ENCODE measurements at regions not wholly inside any gene's neighbourhood (a gene's known extent, or its start where the extent isn't known, plus 50 kb on each side); places are given as distances from the start of the nearest gene placed in this dataset.

DNA sequence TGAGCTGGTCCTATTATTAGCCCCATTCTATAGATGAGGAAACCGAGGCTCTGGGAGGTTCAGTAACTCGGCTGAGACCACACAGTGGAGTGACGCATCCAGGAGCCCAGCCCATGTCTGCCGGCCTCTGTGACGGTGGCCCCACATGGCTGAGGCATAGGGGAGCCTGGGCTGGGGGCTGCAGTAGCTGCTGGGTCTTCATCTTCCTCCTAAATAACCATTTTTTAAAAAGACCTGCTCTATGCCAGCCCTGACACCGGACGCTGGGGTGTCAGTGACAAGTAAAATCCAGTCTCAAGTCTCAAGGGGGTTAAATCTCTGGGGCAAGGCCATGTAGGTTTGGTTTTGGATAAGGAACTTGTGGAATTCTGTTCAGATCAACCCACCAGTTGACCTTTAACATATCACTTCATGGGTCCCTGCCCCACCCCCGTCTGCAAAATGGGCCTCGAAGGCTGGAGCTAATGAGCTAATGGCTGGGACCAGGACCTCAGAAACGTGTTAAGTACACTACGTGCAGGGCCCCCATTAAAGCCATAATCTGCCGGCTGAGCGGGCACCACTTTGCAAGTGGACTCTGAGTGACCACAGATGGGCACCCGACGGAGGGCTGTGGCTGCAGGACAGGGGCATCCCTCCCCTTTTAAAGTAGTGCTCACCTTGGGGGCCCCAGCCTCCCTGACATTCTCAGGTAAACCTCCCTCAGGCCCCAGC, 136.5 kb upstream of the UNC5B start:
- Histone ChIP-seq H3K9ac (ENCODE audit: low read depth, low read length) (no peak overlapping the region), H3K27me3 (ENCODE audit: control insufficient read depth, insufficient read depth, low read length) (peaks cover 76% of the 10 kb centered on the region), H3K9me3 (replicated peaks; ENCODE audit: low read length) (no peaks in the 10 kb centered on the region), H3K4me3 (ENCODE audit: low read length) (no peak overlapping the region), H3K36me3 (ENCODE audit: insufficient read depth, low read length) (no peaks in the 10 kb centered on the region), H3K4me2 (ENCODE audit: low read length) (no peak overlapping the region), H3K4me1 (ENCODE audit: control insufficient read depth, insufficient read depth, low read length) (no peaks in the 10 kb centered on the region)

GRCh38 chr10:71076473-71077142, 135.8 kb upstream of the UNC5B start:
- H3K4me3 ChIP-seq (ENCODE audit: low read length), result no peak overlapping the region
- H3K9ac ChIP-seq (ENCODE audit: low read depth, low read length), result no peak overlapping the region
- no peaks in the 10 kb centered on the region for H3K4me1 ChIP-seq (ENCODE audit: control insufficient read depth, insufficient read depth, low read length)
- H3K9me3 ChIP-seq (replicated peaks; ENCODE audit: low read length), result no peaks in the 10 kb centered on the region
- peaks cover 70% of the 10 kb centered on the region for H3K27me3 ChIP-seq (ENCODE audit: control insufficient read depth, insufficient read depth, low read length)
- no peaks in the 10 kb centered on the region for H3K36me3 ChIP-seq (ENCODE audit: insufficient read depth, low read length)
- no peak overlapping the region for H3K4me2 ChIP-seq (ENCODE audit: low read length)

- Histone ChIP-seq H3K9ac (ENCODE audit: low read depth, low read length) (no peak overlapping the region), H3K9me3 (replicated peaks; ENCODE audit: low read length) (no peaks in the 10 kb centered on the region)
Observed at GRCh38 chr10:71077143-71077581, 135.2 kb upstream of the UNC5B start.

DNA sequence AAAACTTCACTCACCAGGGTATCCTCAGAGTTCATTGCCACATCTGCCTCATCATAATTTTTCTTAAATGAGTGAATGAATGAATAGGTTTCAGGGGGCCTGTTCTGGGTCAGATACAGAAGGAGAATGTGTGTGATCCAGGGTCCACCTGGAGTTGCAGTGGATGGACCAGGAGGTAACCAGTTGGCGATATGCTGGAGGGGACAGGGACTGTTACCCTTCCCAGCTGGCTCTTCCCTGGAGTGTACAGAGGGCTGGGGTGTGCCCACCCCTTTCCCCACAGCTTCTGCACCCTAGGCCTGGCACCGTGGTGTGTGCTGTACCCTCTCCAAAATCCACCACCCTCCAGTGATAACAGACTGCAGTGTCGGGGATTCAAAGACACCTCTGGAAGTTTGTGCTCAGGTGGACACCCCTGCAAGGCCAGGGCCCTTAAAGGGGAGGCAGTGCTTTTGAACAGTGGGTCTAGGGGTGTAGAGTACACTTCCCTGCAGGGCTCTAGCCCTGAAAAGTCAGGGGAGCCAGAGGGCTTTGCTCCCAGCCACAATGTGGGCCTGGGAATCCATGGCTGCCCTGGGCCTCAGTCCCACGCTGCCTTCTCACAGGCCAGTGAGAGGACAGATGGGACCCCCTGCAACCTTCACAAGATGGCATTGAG, 134.4 kb upstream of the UNC5B start:
- Histone ChIP-seq H3K27me3 (ENCODE audit: control insufficient read depth, insufficient read depth, low read length) (peaks cover 73% of the 10 kb centered on the region), H3K4me3 (ENCODE audit: low read length) (no peak overlapping the region)

More at GRCh38 chr10:71077143-71077581, 135.2 kb upstream of the UNC5B start:
- H3K4me2 ChIP-seq (ENCODE audit: low read length), result no peak overlapping the region
- no peak overlapping the region for H3K4me3 ChIP-seq (ENCODE audit: low read length)
- H3K4me1 ChIP-seq (ENCODE audit: control insufficient read depth, insufficient read depth, low read length), result no peaks in the 10 kb centered on the region
- H3K36me3 ChIP-seq (ENCODE audit: insufficient read depth, low read length), result no peaks in the 10 kb centered on the region
- peaks cover 70% of the 10 kb centered on the region for H3K27me3 ChIP-seq (ENCODE audit: control insufficient read depth, insufficient read depth, low read length)

DNA sequence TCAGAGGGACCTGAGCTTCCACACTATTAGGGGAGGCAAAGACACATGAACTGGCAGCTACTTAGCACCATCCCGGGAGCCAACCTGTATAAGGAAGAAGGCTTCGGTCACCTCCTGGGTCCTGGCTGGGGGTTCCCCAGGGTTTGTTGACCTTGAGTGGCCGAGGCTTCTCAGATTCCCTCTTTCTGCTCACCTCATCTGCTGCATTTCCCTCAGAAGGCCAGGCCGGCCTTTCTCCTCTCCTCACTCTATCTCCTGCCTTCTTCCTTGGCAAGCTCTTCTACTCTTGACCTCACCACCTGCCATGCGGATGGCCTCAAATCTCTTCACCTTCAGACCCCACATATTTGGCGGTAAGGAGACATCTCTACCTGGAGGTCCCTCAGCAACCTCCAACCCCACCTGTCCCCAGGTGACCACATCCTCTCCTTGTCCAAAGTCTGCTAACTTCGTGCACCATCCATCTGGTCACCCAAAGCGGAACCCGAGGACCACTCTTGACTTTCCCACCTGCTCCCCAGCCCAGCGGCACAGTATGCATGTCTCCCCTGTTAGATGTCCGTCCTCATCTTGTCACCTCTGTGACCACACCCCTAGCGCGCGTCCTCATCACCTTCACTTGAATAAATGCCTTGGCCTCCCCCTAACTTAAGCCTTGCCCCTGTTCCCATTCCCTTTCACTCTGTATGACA, 133.8 kb upstream of the UNC5B start:
- H3K36me3 ChIP-seq (ENCODE audit: insufficient read depth, low read length), result no peaks in the 10 kb centered on the region
- no peak overlapping the region for H3K4me2 ChIP-seq (ENCODE audit: low read length)
- H3K9me3 ChIP-seq (replicated peaks; ENCODE audit: low read length), result no peaks in the 10 kb centered on the region
- H3K4me3 ChIP-seq (ENCODE audit: low read length), result no peak overlapping the region
- H3K9ac ChIP-seq (ENCODE audit: low read depth, low read length), result no peak overlapping the region
- no peaks in the 10 kb centered on the region for H3K4me1 ChIP-seq (ENCODE audit: control insufficient read depth, insufficient read depth, low read length)
- peaks cover 68% of the 10 kb centered on the region for H3K27me3 ChIP-seq (ENCODE audit: control insufficient read depth, insufficient read depth, low read length)

More for the DNA sequence above, 134.4 kb upstream of the UNC5B start:
- Histone ChIP-seq H3K9me3 (replicated peaks; ENCODE audit: low read length) (no peaks in the 10 kb centered on the region), H3K36me3 (ENCODE audit: insufficient read depth, low read length) (no peaks in the 10 kb centered on the region), H3K4me1 (ENCODE audit: control insufficient read depth, insufficient read depth, low read length) (no peaks in the 10 kb centered on the region), H3K4me2 (ENCODE audit: low read length) (no peak overlapping the region), H3K9ac (ENCODE audit: low read depth, low read length) (no peak overlapping the region)

DNA sequence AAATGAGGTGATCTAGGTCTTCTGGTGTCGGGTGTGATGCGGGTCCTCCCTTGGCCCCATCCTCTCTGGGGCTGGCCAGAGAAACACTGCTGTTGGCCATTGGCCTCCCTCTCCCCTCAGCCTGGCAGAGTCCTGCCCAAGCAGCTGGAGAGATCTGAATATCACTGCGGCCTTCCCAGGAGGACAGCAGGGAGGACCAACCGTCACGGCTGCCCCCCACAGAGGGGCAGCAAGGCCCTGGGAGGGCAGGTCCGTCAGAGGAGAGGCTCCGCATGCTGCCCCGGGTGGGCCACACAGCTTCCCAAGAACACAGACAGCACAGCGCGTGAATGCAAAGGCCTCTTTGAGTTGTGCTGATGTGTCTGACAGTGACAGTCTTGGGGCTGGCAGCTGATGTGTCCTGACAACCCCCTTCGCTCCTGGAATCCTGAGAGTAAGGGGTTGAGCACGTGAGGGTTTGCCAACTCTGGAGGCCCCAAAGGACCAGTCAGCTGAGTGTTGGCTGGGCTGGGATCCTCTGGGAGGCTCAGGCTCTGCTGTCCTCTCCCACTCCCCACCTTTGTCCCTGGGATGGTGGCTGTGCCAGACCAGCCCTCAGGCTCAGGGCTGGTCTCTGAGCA, 132.5 kb upstream of the UNC5B start:
- no peaks in the 10 kb centered on the region for H3K36me3 ChIP-seq (ENCODE audit: insufficient read depth, low read length)
- H3K4me3 ChIP-seq (ENCODE audit: low read length), result no peak overlapping the region
- H3K9me3 ChIP-seq (replicated peaks; ENCODE audit: low read length), result no peaks in the 10 kb centered on the region
- H3K4me2 ChIP-seq (ENCODE audit: low read length), result no peak overlapping the region
- no peaks in the 10 kb centered on the region for H3K4me1 ChIP-seq (ENCODE audit: control insufficient read depth, insufficient read depth, low read length)
- H3K9ac ChIP-seq (ENCODE audit: low read depth, low read length), result no peak overlapping the region
- peaks cover 59% of the 10 kb centered on the region for H3K27me3 ChIP-seq (ENCODE audit: control insufficient read depth, insufficient read depth, low read length)

DNA sequence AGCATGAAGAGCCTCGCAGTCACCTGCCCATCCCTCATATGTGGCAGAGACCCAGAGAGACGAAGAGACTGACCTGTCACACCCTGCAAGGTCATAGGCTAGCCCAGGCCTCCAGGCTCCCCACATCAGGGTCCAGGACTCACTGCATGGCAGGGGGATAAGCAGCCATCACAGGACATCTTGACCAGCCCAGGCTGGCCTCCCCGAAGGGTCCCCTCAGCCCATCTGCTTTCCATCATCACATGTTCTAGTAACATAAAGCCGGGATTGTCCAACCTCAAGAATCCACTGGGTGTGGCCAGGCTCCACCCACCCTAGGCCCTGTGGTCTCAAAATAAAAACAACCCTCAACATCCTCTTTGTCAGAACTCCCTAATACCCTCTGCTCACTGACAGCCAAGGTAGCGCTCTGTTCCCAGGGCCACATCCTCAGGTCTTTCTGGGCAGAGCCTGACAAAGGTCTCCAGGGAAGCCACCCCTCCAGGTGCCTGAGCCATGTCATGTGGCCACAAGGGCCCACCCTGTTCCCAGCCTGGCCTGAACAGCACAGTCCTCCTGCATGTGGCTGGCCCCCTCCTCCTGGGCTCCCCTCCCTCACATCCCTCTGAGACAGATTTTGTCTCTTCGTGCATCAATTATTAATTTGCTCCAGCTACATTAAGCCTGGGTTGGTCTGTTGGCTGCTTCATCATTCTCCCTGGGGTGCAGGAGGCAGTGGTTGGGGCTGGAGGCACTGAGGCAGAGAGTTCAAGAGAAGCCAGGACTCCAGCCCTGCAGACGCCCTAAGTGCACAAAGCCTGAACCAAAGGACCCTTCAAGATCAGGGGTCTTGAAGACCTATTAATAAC, 131.8 kb upstream of the UNC5B start:
- Histone ChIP-seq H3K36me3 (ENCODE audit: insufficient read depth, low read length) (no peaks in the 10 kb centered on the region), H3K27me3 (ENCODE audit: control insufficient read depth, insufficient read depth, low read length) (peaks cover 52% of the 10 kb centered on the region), H3K4me2 (ENCODE audit: low read length) (no peak overlapping the region), H3K4me1 (ENCODE audit: control insufficient read depth, insufficient read depth, low read length) (no peaks in the 10 kb centered on the region), H3K4me3 (ENCODE audit: low read length) (no peak overlapping the region), H3K9me3 (replicated peaks; ENCODE audit: low read length) (no peaks in the 10 kb centered on the region), H3K9ac (ENCODE audit: low read depth, low read length) (no peak overlapping the region)

- Histone ChIP-seq H3K27me3 (ENCODE audit: control insufficient read depth, insufficient read depth, low read length) (peaks cover 49% of the 10 kb centered on the region), H3K4me3 (ENCODE audit: low read length) (no peak overlapping the region), H3K9ac (ENCODE audit: low read depth, low read length) (no peak overlapping the region), H3K4me2 (ENCODE audit: low read length) (no peak overlapping the region), H3K9me3 (replicated peaks; ENCODE audit: low read length) (no peaks in the 10 kb centered on the region), H3K36me3 (ENCODE audit: insufficient read depth, low read length) (no peaks in the 10 kb centered on the region), H3K4me1 (ENCODE audit: control insufficient read depth, insufficient read depth, low read length) (no peaks in the 10 kb centered on the region)
Observed at GRCh38 chr10:71081229-71081560, 131.2 kb upstream of the UNC5B start.

DNA sequence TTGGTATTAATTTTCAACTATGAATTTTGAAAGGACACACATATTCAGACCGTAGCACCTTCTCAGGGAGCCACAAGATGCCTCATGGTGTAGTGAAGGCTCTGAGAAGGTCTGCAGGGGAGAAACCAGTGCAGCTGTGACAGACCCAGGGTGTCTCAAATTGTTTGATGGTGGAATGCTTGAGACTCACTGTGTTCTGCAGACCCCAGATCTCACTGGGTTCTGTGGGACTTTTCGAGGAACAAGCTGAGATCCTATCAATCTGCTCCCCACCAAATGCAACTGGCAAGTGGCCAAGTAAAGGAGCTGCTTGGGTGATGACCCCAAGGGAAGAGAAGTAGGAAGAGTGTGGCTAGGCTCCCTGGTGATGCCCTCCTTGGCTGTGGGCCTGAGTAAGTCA, 130.5 kb upstream of the UNC5B start:
- no peak overlapping the region for H3K9ac ChIP-seq (ENCODE audit: low read depth, low read length)
- H3K4me3 ChIP-seq (ENCODE audit: low read length), result no peak overlapping the region
- no peaks in the 10 kb centered on the region for H3K36me3 ChIP-seq (ENCODE audit: insufficient read depth, low read length)
- H3K4me2 ChIP-seq (ENCODE audit: low read length), result no peak overlapping the region
- H3K27me3 ChIP-seq (ENCODE audit: control insufficient read depth, insufficient read depth, low read length), result peaks cover 47% of the 10 kb centered on the region
- H3K4me1 ChIP-seq (ENCODE audit: control insufficient read depth, insufficient read depth, low read length), result no peaks in the 10 kb centered on the region
- no peaks in the 10 kb centered on the region for H3K9me3 ChIP-seq (replicated peaks; ENCODE audit: low read length)

- Histone ChIP-seq H3K4me1 (ENCODE audit: control insufficient read depth, insufficient read depth, low read length) (no peaks in the 10 kb centered on the region), H3K9me3 (replicated peaks; ENCODE audit: low read length) (no peaks in the 10 kb centered on the region), H3K4me2 (ENCODE audit: low read length) (no peak overlapping the region), H3K27me3 (ENCODE audit: control insufficient read depth, insufficient read depth, low read length) (peaks cover 38% of the 10 kb centered on the region), H3K36me3 (ENCODE audit: insufficient read depth, low read length) (no peaks in the 10 kb centered on the region), H3K4me3 (ENCODE audit: low read length) (no peak overlapping the region), H3K9ac (ENCODE audit: low read depth, low read length) (no peak overlapping the region)
Observed at GRCh38 chr10:71082960-71083715, 129.2 kb upstream of the UNC5B start.
